Body of pancreas (tissue), 4 donors: ENCODE measurements at regions not wholly inside any gene's neighbourhood (a gene's known extent, or its start where the extent isn't known, plus 50 kb on each side); places are given as distances from the start of the nearest gene placed in this dataset.

Experiments used
- POLR2A ChIP-seq, 3 donors: fragments of 450-650 bp; IDR thresholded peaks; one replicate each; pipeline ENCODE4 v1.6.1; 2016; ENCODE audit warnings: antibody characterized with exemption in 3 of 3, mild to moderate bottlenecking in 2 of 3
- TF ChIP-seq, protein P1 (sequence below), 7 experiments: fragments of 450-650 bp in 4 of 7; fragments of 200-600 bp in 3 of 7; sonication (generic) in 3 of 7; IDR thresholded peaks; one replicate each; pipeline ENCODE4 v1.5.1; 2016 to 2019; ENCODE audit warnings: antibody characterized with exemption in 7 of 7

DNA sequence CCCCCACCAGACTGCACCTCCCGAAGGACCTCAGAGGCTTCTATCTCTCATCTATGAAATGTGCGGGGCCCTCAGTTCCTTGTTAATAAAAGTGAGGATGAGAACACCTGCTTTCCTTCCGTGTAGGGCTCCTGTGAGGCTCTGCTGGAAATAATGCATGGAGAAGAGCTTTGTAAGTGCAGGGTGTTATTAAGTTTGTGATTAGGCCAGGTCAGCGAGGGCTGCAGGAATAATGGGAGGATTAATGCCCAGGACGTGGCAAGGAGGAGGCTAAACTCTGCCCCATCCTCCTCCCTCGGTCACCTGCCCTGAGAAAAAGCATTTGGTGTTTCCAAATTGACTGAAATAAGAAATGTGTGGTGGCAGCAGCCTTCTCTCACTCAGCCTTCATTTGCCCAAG, 83.5 kb upstream of the HSPA9 start:
- no peak for TF ChIP-seq POLR2A (IDR thresholded peaks at IDR 0.05)
- TF ChIP-seq, protein P1, sequence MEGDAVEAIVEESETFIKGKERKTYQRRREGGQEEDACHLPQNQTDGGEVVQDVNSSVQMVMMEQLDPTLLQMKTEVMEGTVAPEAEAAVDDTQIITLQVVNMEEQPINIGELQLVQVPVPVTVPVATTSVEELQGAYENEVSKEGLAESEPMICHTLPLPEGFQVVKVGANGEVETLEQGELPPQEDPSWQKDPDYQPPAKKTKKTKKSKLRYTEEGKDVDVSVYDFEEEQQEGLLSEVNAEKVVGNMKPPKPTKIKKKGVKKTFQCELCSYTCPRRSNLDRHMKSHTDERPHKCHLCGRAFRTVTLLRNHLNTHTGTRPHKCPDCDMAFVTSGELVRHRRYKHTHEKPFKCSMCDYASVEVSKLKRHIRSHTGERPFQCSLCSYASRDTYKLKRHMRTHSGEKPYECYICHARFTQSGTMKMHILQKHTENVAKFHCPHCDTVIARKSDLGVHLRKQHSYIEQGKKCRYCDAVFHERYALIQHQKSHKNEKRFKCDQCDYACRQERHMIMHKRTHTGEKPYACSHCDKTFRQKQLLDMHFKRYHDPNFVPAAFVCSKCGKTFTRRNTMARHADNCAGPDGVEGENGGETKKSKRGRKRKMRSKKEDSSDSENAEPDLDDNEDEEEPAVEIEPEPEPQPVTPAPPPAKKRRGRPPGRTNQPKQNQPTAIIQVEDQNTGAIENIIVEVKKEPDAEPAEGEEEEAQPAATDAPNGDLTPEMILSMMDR (IDR thresholded peaks at IDR 0.05), result no peak
